ENCODE measurements at regions not wholly inside any gene's neighbourhood (a gene's known extent, or its start where the extent isn't known, plus 50 kb on each side); places are given as distances from the start of the nearest gene placed in this dataset.

DNA sequence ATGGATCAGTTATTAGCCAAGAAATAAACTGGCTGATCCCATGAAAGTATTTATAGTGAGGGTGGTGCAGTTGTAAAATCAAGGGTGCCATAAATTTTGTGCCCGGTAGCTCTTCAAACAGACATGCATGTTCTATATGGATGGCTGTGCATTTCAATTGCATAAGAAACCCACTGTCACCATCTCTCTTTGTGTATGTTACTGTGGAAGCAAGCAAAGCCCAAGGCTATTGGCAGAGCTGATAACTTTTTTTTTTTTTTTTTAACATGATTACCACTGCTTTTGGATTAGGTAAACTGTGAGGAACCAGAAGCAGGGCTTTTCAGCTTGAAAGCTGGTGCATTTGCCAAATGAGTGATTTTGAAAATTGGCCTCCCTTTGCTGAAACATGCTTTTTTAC, 332.6 kb downstream of the SOX11 start:
- TF ChIP-seq, protein P1, sequence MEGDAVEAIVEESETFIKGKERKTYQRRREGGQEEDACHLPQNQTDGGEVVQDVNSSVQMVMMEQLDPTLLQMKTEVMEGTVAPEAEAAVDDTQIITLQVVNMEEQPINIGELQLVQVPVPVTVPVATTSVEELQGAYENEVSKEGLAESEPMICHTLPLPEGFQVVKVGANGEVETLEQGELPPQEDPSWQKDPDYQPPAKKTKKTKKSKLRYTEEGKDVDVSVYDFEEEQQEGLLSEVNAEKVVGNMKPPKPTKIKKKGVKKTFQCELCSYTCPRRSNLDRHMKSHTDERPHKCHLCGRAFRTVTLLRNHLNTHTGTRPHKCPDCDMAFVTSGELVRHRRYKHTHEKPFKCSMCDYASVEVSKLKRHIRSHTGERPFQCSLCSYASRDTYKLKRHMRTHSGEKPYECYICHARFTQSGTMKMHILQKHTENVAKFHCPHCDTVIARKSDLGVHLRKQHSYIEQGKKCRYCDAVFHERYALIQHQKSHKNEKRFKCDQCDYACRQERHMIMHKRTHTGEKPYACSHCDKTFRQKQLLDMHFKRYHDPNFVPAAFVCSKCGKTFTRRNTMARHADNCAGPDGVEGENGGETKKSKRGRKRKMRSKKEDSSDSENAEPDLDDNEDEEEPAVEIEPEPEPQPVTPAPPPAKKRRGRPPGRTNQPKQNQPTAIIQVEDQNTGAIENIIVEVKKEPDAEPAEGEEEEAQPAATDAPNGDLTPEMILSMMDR (IDR thresholded peaks at IDR 0.05): no peak
- no peak for TF ChIP-seq EZH2 (IDR thresholded peaks at IDR 0.05; ENCODE audit: borderline replicate concordance, insufficient read depth, low read depth, low read length, poor library complexity, severe bottlenecking)

All from B cell (primary cell).